Muscle layer of duodenum (tissue), 2 donors: ENCODE measurements at regions not wholly inside any gene's neighbourhood (a gene's known extent, or its start where the extent isn't known, plus 50 kb on each side); places are given as distances from the start of the nearest gene placed in this dataset.
A peak's percentile ranks its signal among the peaks of the same experiment; 100 is the strongest.
"Not testable (repeated sequence)": the region's sequence is repeated elsewhere in the genome, so short reads cannot be mapped to it uniquely, and the experiment has no call there.

Experiments
- H3K27ac ChIP-seq: one replicate; pipeline ENCODE4 v1.7.0; 2013; ENCODE audit warnings: mild to moderate bottlenecking, low read length
- H3K27me3 ChIP-seq: one replicate; pipeline ENCODE4 v1.7.0; 2013; ENCODE audit warnings: low read depth, mild to moderate bottlenecking, control low read depth, low read length
- H3K36me3 ChIP-seq, 2 donors: one replicate each; pipeline ENCODE4 v1.7.0; 2013; ENCODE audit warnings: low read length in 2 of 2, control low read depth in 1 of 2, mild to moderate bottlenecking in 1 of 2; ENCODE audit not compliant: insufficient read depth in 2 of 2, control insufficient read depth in 1 of 2
- H3K4me1 ChIP-seq, 2 donors: one replicate each; pipeline ENCODE4 v1.7.0; 2013; ENCODE audit warnings: low read length in 2 of 2, mild to moderate bottlenecking in 2 of 2, control low read depth in 1 of 2, moderate library complexity in 1 of 2; ENCODE audit not compliant: insufficient read depth in 2 of 2, control insufficient read depth in 1 of 2
- H3K4me3 ChIP-seq, 2 donors: one replicate each; pipeline ENCODE4 v1.7.0; 2013; ENCODE audit warnings: low read length in 2 of 2, low read depth in 1 of 2, mild to moderate bottlenecking in 1 of 2
- H3K9me3 ChIP-seq, 2 donors: one replicate each; pipeline ENCODE4 v1.7.0; 2013; ENCODE audit warnings: low read length in 2 of 2, control low read depth in 1 of 2, mild to moderate bottlenecking in 1 of 2; ENCODE audit not compliant: control insufficient read depth in 1 of 2
- donor health status: healthy.

DNA sequence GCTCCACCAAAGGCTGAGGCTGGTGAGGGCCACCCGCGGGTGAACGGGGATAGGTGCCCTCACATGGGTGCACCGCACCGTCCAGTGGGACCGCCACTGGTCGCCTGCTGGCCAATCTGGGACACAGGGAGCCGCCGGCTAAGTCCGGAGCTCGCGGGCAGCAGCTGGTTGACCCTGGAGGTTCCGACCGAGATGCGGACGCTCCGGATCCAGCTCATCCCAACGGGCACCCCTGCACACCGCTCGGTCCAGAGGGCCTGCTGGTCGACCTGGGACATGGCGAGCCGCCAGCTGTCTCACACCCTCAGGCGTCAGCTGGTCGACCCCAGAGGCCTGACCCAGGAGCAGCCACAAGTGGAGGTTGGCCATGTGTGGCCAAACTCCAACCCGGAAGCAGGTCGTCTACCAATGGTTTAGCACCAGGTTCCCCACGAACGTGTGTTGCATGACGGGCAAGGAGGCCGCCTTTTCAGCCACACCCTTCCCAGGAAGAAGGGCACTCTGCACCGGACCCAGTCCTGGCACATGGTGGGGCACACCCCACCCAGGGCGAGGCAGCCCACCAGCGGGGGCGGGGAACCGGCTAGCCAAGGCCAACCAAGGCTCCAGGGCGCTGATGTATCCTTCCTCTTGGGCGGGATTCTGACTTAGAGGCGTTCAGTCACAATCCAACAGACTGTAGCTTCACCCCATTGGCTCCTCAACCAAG lies 746.0 kb upstream of the DEFB115 start:
- Histone ChIP-seq H3K36me3 (no peaks in the 10 kb centered on the region), H3K27me3 (no peaks in the 10 kb centered on the region), H3K4me3 (no peak overlapping the region), H3K9me3 (peaks cover 0 to 4% of the 10 kb centered on the region in 2 donors), H3K4me1 (no peaks in the 10 kb centered on the region), H3K27ac (no peak overlapping the region)

- H3K36me3 ChIP-seq: no peaks in the 10 kb centered on the region
- no peak overlapping the region for H3K27ac ChIP-seq
- H3K27me3 ChIP-seq: no peaks in the 10 kb centered on the region
- no peak overlapping the region for H3K4me3 ChIP-seq
- peaks cover 0 to 4% of the 10 kb centered on the region in 2 donors for H3K9me3 ChIP-seq
- no peaks in the 10 kb centered on the region for H3K4me1 ChIP-seq
Measured at GRCh38 chr20:30513050-30513628, 744.3 kb upstream of the DEFB115 start.

DNA sequence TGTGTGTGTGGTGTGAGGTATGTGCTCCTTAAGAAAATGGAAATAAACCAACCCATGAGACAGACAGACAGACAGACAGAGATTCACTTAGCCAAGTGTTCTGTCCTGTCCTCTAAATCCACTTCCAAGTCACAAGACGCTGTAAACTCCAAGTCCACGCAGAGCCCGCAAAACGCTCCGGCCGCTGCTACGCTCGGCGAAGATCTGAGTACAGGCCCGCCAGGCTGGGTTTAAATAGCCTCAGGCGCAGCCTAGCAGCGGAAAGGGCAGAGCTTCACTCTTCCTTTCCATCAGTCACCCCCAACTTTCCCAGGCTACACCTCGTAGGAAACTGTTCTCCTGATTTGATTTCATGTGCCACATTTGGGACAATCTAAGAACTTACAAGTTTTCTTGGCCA lies 741.5 kb upstream of the DEFB115 start:
- H3K27me3 ChIP-seq, H3K27ac ChIP-seq, H3K36me3 ChIP-seq, H3K9me3 ChIP-seq, H3K4me3 ChIP-seq, H3K4me1 ChIP-seq: not testable (repeated sequence)

- not testable (repeated sequence) for H3K27me3 ChIP-seq, H3K27ac ChIP-seq, H3K4me3 ChIP-seq, H3K9me3 ChIP-seq, H3K4me1 ChIP-seq, H3K36me3 ChIP-seq
Measured at GRCh38 chr20:30518906-30519305, 738.6 kb upstream of the DEFB115 start.

DNA sequence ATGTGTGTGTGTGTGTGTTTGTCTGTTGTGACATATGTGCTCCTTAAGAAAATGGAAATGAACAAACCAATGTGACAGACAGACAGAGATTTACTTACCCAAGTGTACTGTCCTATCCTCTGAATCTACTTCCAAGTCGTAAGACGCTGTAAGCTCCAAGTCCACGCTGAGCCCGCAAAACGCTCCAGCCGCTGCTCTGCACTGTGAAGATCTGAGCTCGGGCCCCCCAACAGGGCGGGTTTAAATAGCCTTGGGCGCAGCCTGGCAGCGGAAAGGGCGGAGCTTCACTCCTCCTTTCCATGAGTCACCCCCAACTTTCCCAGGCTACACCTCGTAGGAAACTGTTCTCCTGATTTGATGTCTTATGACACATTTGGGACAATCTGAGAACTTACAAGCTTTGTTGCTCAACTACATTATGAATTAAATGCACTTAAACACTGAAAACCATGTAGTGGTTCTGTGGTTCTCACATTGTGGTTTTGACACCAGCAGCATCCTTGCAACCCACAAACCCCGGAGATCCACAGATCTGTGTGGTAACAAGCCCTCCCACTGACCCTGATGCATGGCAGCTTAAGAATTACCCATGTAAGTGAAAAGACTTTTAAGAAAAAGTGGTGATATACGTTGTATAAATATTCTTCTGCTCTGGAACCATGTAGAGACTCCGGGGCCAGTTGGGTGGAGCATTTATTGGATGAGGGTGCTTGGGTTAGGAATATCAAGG lies 735.6 kb upstream of the DEFB115 start:
- not testable (repeated sequence) for H3K9me3 ChIP-seq, H3K27me3 ChIP-seq, H3K4me3 ChIP-seq, H3K27ac ChIP-seq, H3K4me1 ChIP-seq, H3K36me3 ChIP-seq

DNA sequence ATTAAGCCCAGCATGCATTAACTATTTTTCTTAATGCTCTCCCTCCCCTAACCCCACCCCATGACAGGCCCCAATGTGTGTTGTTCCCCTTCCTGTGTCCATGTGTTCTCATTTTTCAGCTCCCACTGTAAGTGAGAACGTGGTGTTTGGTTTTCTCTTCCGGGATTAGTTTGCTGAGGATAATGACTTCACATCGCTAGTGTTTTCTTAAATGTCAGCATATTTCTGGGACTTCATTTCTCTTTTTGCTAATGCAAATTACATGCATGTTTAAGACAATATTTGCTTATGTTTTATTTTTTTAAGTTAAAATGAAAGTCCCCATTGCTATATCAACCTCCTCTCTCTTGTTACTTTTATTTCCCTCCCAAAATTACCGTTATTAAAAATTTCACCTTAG lies 733.3 kb upstream of the DEFB115 start:
- H3K36me3 ChIP-seq, H3K4me3 ChIP-seq, H3K4me1 ChIP-seq, H3K9me3 ChIP-seq, H3K27me3 ChIP-seq, H3K27ac ChIP-seq: not testable (repeated sequence)

DNA sequence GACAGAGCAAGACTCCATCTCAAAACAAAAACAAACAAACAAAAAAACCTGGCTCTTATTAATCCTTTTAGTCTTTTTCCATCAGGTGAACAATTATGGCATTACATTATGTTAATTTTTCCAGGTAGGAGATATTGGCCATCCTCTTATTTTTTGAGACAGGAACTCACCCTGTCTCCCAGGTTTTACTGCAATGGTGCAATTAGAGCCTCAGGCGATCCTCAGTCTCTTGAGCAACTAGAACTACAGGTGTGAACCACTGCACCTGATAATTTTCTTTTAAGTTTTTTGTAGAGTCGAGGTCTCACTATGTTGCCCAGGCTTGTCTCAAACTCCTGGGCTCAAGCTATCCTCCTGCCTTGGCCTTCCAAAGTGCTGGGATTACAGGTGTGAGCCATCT lies 732.7 kb upstream of the DEFB115 start:
- not testable (repeated sequence) for H3K4me3 ChIP-seq, H3K4me1 ChIP-seq, H3K27me3 ChIP-seq, H3K9me3 ChIP-seq, H3K27ac ChIP-seq, H3K36me3 ChIP-seq

- H3K9me3 ChIP-seq, H3K4me1 ChIP-seq, H3K4me3 ChIP-seq, H3K27ac ChIP-seq, H3K27me3 ChIP-seq, H3K36me3 ChIP-seq: not testable (repeated sequence)
Measured at GRCh38 chr20:30533653-30534052, 723.8 kb upstream of the DEFB115 start.

- not testable (repeated sequence) for H3K36me3 ChIP-seq, H3K9me3 ChIP-seq, H3K27ac ChIP-seq, H3K27me3 ChIP-seq, H3K4me1 ChIP-seq
- peak overlapping the region in 1 of 2 donors; percentile 52 for H3K4me3 ChIP-seq
Measured at GRCh38 chr20:30537459-30537858, 720.0 kb upstream of the DEFB115 start.

DNA sequence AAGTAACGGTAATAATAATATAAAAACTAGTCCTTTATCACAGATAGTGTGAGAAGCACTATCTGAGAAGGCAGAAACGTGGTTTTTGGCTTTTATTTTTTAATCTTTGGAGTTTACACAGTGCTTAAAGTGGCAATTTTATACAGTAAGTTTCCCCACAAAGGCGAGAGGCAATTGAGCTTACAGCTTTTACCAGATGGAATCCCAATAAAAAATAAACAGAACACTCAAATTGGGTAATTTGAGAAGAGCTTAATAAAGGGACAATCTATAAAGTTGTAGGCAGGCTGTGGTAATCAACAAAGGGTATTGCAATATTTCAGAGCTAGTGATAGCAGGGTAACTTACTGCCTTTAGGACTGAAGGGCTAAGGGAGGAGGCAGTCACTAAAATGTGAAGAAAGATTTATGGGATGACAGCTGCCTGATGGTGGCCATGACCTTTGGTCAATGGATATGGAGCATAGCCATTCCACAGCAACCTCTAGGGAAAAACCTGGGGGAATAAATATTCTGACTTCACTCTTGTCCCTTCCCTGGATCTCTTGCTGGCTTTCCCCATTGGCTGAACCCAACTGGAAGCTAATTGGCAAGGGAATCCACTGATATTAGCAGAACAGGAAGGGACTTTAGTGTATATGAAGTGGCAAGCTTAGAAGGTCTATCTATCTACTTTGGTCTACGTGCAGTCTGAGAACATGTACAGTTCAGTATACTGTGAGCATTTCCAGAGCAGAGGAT lies 717.0 kb upstream of the DEFB115 start:
- H3K4me1 ChIP-seq, H3K27me3 ChIP-seq, H3K36me3 ChIP-seq, H3K9me3 ChIP-seq, H3K27ac ChIP-seq, H3K4me3 ChIP-seq: not testable (repeated sequence)

DNA sequence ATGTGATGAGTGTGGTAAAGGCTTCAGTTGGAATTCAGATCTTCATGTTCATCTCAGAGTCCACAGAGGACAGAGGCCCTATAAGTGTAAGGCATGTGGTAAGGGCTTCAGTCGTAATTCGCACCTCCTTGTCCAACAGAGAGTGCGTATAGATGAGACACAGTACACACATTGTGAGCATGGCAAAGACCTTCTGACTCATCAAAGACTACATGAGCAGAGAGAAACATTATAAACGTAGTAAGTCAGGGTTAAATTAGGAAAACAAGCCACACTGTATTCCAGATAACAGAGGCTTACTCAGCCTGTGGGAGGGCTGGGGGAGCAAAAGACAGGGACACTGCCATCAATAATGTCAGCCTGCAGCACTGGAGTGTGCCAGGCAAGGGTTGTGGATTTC lies 706.2 kb upstream of the DEFB115 start:
- H3K27me3 ChIP-seq, H3K4me3 ChIP-seq, H3K4me1 ChIP-seq, H3K27ac ChIP-seq, H3K9me3 ChIP-seq, H3K36me3 ChIP-seq: not testable (repeated sequence)
